AG04450 (cell line): ENCODE measurements at regions not wholly inside any gene's neighbourhood (a gene's known extent, or its start where the extent isn't known, plus 50 kb on each side); places are given as distances from the start of the nearest gene placed in this dataset.

Experiments
- CTCF ChIA-PET: fragments of 300-600, 350-600 bp; formaldehyde crosslinking; extraction: SDS; loops from one replicate; lab custom pipeline; 2022; ENCODE audit warnings: antibody characterized with exemption, inconsistent platforms; lab: Charles Lee
- POLR2A ChIA-PET: fragments of 350-600 bp; formaldehyde crosslinking; extraction: SDS; loops from one replicate; lab custom pipeline; 2021; ENCODE audit warnings: antibody characterized with exemption, inconsistent platforms; lab: Yijun Ruan, JAX
- DNase-seq: peaks from one replicate; pipeline ENCODE4 v3.0.0-alpha.2; 2011; ENCODE audit warnings: low read depth, low spot score
- H3K27ac ChIP-seq: one replicate; pipeline ENCODE4 v1.5.1; 2012; ENCODE audit warnings: low read depth, low read length, control low read depth
- H3K27me3 ChIP-seq: one replicate; pipeline ENCODE4 v1.6.0; 2012; ENCODE audit warnings: low read length; ENCODE audit not compliant: control insufficient read depth, insufficient read depth
- H3K4me3 ChIP-seq: 2 replicates; pipeline ENCODE4 v1.5.1; 2011; ENCODE audit warnings: mild to moderate bottlenecking, low read depth, low read length, control low read depth
- H3K9me3 ChIP-seq: 2 replicates; pipeline ENCODE4 v1.5.1; 2012; ENCODE audit warnings: low read length; ENCODE audit not compliant: control insufficient read depth, insufficient read depth
- CTCF ChIP-seq: IDR thresholded peaks from 2 replicates; pipeline ENCODE4 v1.5.1; 2011; ENCODE audit warnings: low read depth, low read length, control low read depth, inconsistent platforms

GRCh38 chr13:104872153-104872552 lies 1663.3 kb downstream of the EFNB2 start:
- CTCF ChIA-PET: interaction anchor here (1.2 kb wide), 1 partner anchor 98 kb away, joined by 3 read pairs; no protein-coding TSS in a partner anchor

GRCh38 chr13:104871456-104871855 lies 1664.0 kb downstream of the EFNB2 start:
- no peak for TF ChIP-seq CTCF
- H3K27ac ChIP-seq: no peak overlapping the region
- no peak for DNase-seq
- CTCF ChIA-PET: interaction anchor here (1.2 kb wide), 1 partner anchor 98 kb away, joined by 3 read pairs; no protein-coding TSS in a partner anchor
- H3K27me3 ChIP-seq: no peaks in the 10 kb centered on the region
- no peaks in the 10 kb centered on the region for H3K9me3 ChIP-seq
- POLR2A ChIA-PET: no interaction called here
- no peak overlapping the region for H3K4me3 ChIP-seq

More at GRCh38 chr13:104872153-104872552, 1663.3 kb downstream of the EFNB2 start:
- no peak overlapping the region for H3K4me3 ChIP-seq
- H3K9me3 ChIP-seq: no peaks in the 10 kb centered on the region
- POLR2A ChIA-PET: no interaction called here
- no peaks in the 10 kb centered on the region for H3K27me3 ChIP-seq
- DNase-seq: no peak
- H3K27ac ChIP-seq: no peak overlapping the region
- no peak for TF ChIP-seq CTCF

- CTCF ChIA-PET: no interaction called here
- Histone ChIP-seq H3K4me3 (no peak overlapping the region), H3K27me3 (no peaks in the 10 kb centered on the region), H3K27ac (no peak overlapping the region), H3K9me3 (no peaks in the 10 kb centered on the region)
- no peak for TF ChIP-seq CTCF
- POLR2A ChIA-PET: no interaction called here
- DNase-seq: no peak
Observed at GRCh38 chr13:104869501-104869900, 1666.0 kb downstream of the EFNB2 start.

- TF ChIP-seq CTCF: no peak
- POLR2A ChIA-PET: no interaction called here
- Histone ChIP-seq H3K27me3 (no peaks in the 10 kb centered on the region), H3K27ac (no peak overlapping the region), H3K9me3 (no peaks in the 10 kb centered on the region), H3K4me3 (no peak overlapping the region)
- CTCF ChIA-PET: no interaction called here
- no peak for DNase-seq
Observed at GRCh38 chr13:104868806-104869205, 1666.7 kb downstream of the EFNB2 start.

- DNase-seq: no peak
- no peak overlapping the region for H3K4me3 ChIP-seq
- no peaks in the 10 kb centered on the region for H3K9me3 ChIP-seq
- TF ChIP-seq CTCF: no peak
- no peak overlapping the region for H3K27ac ChIP-seq
- ChIA-PET POLR2A (no interaction called here), CTCF (no interaction called here)
- no peaks in the 10 kb centered on the region for H3K27me3 ChIP-seq
Observed at GRCh38 chr13:104855581-104855980, 1679.9 kb downstream of the EFNB2 start.
